Right lobe of liver (tissue), 4 donors: ENCODE measurements at regions not wholly inside any gene's neighbourhood (a gene's known extent, or its start where the extent isn't known, plus 50 kb on each side); places are given as distances from the start of the nearest gene placed in this dataset.

Experiments used
- POLR2A ChIP-seq: fragments of 450-650 bp; IDR thresholded peaks from one replicate; pipeline ENCODE4 v1.6.1; 2017; ENCODE audit warnings: antibody characterized with exemption, mild to moderate bottlenecking
- TF ChIP-seq, protein P1 (sequence below), 4 donors: fragments of 200-600 bp in 3 of 4; fragments of 450-650 bp in 1 of 4; IDR thresholded peaks; one replicate each; pipeline versions ENCODE4 v1.5.1 to v1.8.0; 2016 to 2022; ENCODE audit warnings: antibody characterized with exemption in 4 of 4, mild to moderate bottlenecking in 2 of 4
- donor health status: DM: no; HTN: no; CAD: no.
- donor health status: DM: no; HTN: no; CAD: no.
- donor health status: DM: no; HTN: yes; CAD: no.

- TF ChIP-seq, protein P1, sequence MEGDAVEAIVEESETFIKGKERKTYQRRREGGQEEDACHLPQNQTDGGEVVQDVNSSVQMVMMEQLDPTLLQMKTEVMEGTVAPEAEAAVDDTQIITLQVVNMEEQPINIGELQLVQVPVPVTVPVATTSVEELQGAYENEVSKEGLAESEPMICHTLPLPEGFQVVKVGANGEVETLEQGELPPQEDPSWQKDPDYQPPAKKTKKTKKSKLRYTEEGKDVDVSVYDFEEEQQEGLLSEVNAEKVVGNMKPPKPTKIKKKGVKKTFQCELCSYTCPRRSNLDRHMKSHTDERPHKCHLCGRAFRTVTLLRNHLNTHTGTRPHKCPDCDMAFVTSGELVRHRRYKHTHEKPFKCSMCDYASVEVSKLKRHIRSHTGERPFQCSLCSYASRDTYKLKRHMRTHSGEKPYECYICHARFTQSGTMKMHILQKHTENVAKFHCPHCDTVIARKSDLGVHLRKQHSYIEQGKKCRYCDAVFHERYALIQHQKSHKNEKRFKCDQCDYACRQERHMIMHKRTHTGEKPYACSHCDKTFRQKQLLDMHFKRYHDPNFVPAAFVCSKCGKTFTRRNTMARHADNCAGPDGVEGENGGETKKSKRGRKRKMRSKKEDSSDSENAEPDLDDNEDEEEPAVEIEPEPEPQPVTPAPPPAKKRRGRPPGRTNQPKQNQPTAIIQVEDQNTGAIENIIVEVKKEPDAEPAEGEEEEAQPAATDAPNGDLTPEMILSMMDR (IDR thresholded peaks at IDR 0.05) = no peak
- TF ChIP-seq POLR2A = no peak
These were observed 69.0 kb upstream of the MARK1 start for GRCh38 chr1:220458936-220459335.
